ENCODE measurements at regions not wholly inside any gene's neighbourhood (a gene's known extent, or its start where the extent isn't known, plus 50 kb on each side); places are given as distances from the start of the nearest gene placed in this dataset.

DNA sequence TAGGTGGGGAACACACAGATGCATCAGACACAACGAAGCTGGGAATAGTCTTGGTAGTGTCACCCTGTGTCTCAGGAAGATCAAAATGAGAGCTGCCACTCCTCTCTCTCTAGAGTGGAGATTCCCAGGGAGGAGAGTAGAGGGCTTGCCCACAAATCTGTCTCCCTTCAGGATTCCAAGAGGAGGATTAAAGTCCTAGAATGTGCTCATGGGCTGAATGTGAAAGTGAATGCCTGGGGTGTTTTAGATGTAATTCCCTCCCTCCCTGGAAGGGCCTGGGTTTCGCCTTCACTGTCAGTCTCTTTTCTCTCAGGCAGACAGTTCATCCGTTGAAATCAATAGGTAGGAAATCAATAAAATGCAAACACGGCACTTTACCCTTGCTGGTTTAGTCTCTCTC, 282.6 kb upstream of the PPARGC1A start:
- ATAC-seq (no peak), DNase-seq (no peak)
- no peak overlapping the region for H3K27ac ChIP-seq
- H3K9me3 ChIP-seq = no peaks in the 10 kb centered on the region
- H3K36me3 ChIP-seq = no peaks in the 10 kb centered on the region
- in situ Hi-C loops (cut with MboI; ENCODE audit: low sequenced_read_pairs in 4 of 4) = no loop called here
- TF ChIP-seq POLR2A (IDR thresholded peaks at IDR 0.05) = no peak
- TF ChIP-seq, protein P1, sequence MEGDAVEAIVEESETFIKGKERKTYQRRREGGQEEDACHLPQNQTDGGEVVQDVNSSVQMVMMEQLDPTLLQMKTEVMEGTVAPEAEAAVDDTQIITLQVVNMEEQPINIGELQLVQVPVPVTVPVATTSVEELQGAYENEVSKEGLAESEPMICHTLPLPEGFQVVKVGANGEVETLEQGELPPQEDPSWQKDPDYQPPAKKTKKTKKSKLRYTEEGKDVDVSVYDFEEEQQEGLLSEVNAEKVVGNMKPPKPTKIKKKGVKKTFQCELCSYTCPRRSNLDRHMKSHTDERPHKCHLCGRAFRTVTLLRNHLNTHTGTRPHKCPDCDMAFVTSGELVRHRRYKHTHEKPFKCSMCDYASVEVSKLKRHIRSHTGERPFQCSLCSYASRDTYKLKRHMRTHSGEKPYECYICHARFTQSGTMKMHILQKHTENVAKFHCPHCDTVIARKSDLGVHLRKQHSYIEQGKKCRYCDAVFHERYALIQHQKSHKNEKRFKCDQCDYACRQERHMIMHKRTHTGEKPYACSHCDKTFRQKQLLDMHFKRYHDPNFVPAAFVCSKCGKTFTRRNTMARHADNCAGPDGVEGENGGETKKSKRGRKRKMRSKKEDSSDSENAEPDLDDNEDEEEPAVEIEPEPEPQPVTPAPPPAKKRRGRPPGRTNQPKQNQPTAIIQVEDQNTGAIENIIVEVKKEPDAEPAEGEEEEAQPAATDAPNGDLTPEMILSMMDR (IDR thresholded peaks at IDR 0.05 in 4 of 5, conservative IDR thresholded peaks at IDR 0.05 in 1 of 5) = no peak
- no peak overlapping the region for H3K4me3 ChIP-seq
- intact Hi-C loops (cut with DNase I; ENCODE audit: low total_unique reads) = no loop called here
- H3K4me1 ChIP-seq = no peaks in the 10 kb centered on the region
- H3K27me3 ChIP-seq = no peaks in the 10 kb centered on the region

DNA sequence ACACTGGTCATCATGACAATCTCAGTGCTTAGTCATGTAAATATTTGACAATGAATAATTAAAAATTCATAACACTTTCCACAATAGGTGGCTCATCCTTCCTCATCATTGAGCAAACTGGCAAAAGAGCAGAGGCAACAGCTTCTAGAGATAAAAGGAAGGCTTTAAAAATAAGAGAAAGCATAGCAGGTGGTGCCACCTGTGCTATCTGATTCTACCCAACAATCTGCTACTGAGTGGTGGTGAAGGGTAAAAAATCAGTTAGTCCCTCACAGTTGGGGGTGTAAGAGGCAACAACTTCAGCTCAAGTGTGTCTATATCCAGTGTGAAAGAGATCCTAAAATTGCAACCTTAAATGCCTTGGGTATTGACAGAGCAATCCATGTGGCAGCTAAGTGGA, 280.1 kb upstream of the PPARGC1A start:
- H3K4me3 ChIP-seq = no peak overlapping the region
- no peaks in the 10 kb centered on the region for H3K36me3 ChIP-seq
- DNase-seq (no peak), ATAC-seq (no peak)
- in situ Hi-C loops (cut with MboI; ENCODE audit: low sequenced_read_pairs in 4 of 4) = no loop called here
- no peak overlapping the region for H3K27ac ChIP-seq
- intact Hi-C loops (cut with DNase I; ENCODE audit: low total_unique reads) = no loop called here
- H3K9me3 ChIP-seq = no peaks in the 10 kb centered on the region
- no peak for TF ChIP-seq POLR2A (IDR thresholded peaks at IDR 0.05)
- TF ChIP-seq, protein P1 (IDR thresholded peaks at IDR 0.05 in 4 of 5, conservative IDR thresholded peaks at IDR 0.05 in 1 of 5) = no peak
- H3K4me1 ChIP-seq = no peaks in the 10 kb centered on the region
- H3K27me3 ChIP-seq = no peaks in the 10 kb centered on the region

GRCh38 chr4:24168658-24169057, 278.8 kb upstream of the PPARGC1A start:
- no peak for TF ChIP-seq POLR2A (IDR thresholded peaks at IDR 0.05)
- Histone ChIP-seq H3K36me3 (no peaks in the 10 kb centered on the region), H3K4me3 (no peak overlapping the region), H3K9me3 (no peaks in the 10 kb centered on the region), H3K4me1 (no peaks in the 10 kb centered on the region), H3K27me3 (no peaks in the 10 kb centered on the region), H3K27ac (no peak overlapping the region)
- no peak for DNase-seq
- intact Hi-C loops (cut with DNase I; ENCODE audit: low total_unique reads) (no loop called here), in situ Hi-C loops (cut with MboI; ENCODE audit: low sequenced_read_pairs in 4 of 4) (no loop called here)
- no peak for ATAC-seq

- in situ Hi-C loops (cut with MboI; ENCODE audit: low sequenced_read_pairs in 4 of 4) (no loop called here), intact Hi-C loops (cut with DNase I; ENCODE audit: low total_unique reads) (no loop called here)
- Histone ChIP-seq H3K27ac (no peak overlapping the region), H3K4me1 (no peaks in the 10 kb centered on the region), H3K36me3 (no peaks in the 10 kb centered on the region), H3K4me3 (no peak overlapping the region), H3K27me3 (no peaks in the 10 kb centered on the region), H3K9me3 (no peaks in the 10 kb centered on the region)
- TF ChIP-seq, protein P1 (IDR thresholded peaks at IDR 0.05 in 4 of 5, conservative IDR thresholded peaks at IDR 0.05 in 1 of 5) = no peak
- no peak for TF ChIP-seq POLR2A (IDR thresholded peaks at IDR 0.05)
- no peak for ATAC-seq
- DNase-seq = no peak
Measured at GRCh38 chr4:24166501-24166900, 276.7 kb upstream of the PPARGC1A start.

DNA sequence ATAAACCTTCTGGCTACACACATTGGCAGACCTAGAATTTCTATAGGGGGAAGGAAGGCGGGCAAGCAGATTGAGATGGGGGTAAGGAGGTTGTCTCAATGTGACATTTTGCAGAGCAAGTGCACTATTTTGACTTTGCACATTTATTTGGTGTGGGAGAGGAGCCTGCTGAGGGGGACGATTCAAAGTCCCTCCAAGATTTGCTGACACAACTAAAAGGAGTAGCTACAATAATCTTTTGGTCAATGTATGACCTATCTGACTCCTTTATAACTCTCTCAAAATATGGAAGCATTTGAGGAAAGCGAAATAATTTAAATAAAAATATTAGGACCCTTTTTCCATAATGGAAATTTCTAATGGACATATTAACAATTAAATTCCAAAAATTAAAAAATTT, 274.9 kb upstream of the PPARGC1A start:
- H3K27ac ChIP-seq = no peak overlapping the region
- TF ChIP-seq, protein P1 (IDR thresholded peaks at IDR 0.05 in 4 of 5, conservative IDR thresholded peaks at IDR 0.05 in 1 of 5) = no peak
- TF ChIP-seq POLR2A (IDR thresholded peaks at IDR 0.05) = no peak
- H3K4me3 ChIP-seq = no peak overlapping the region
- no peak for ATAC-seq
- no peaks in the 10 kb centered on the region for H3K4me1 ChIP-seq
- intact Hi-C loops (cut with DNase I; ENCODE audit: low total_unique reads) (no loop called here), in situ Hi-C loops (cut with MboI; ENCODE audit: low sequenced_read_pairs in 4 of 4) (no loop called here)
- no peaks in the 10 kb centered on the region for H3K27me3 ChIP-seq
- no peaks in the 10 kb centered on the region for H3K36me3 ChIP-seq
- no peak for DNase-seq
- H3K9me3 ChIP-seq = no peaks in the 10 kb centered on the region
